ENCODE measurements at regions not wholly inside any gene's neighbourhood (a gene's known extent, or its start where the extent isn't known, plus 50 kb on each side); places are given as distances from the start of the nearest gene placed in this dataset.

- no peak for FAIRE-seq
These were observed 413.2 kb downstream of the FAT4 start for GRCh38 chr4:125727931-125728330.

GRCh38 chr4:125728568-125728967 lies 413.8 kb downstream of the FAT4 start:
- CTCF ChIA-PET: interaction anchor here (1.6 to 3.1 kb wide), 3 partner anchors 12 to 25 kb away, joined by 3 to 14 read pairs (median 6); no protein-coding TSS in a partner anchor
- POLR2A ChIA-PET: interaction anchor here (1.7 kb wide), 1 partner anchor 11 kb away, joined by 3 read pairs; no protein-coding TSS in a partner anchor
- H3K79me2 ChIP-seq (ENCODE audit: control insufficient read depth, insufficient read depth, low read length): no peaks in the 10 kb centered on the region
- no peaks in the 10 kb centered on the region for H4K20me1 ChIP-seq (replicated peaks; ENCODE audit: control insufficient read depth, extremely low read depth, insufficient read depth, low read length)
- peaks cover 13% of the 10 kb centered on the region for H3K4me1 ChIP-seq (ENCODE audit: control insufficient read depth, extremely low read depth, insufficient read depth, low read length)
- no peak overlapping the region for H3K9ac ChIP-seq (replicated peaks; ENCODE audit: extremely low read depth, insufficient read depth, low read length)
- intact Hi-C loops (cut with micrococcal nuclease) (loop anchor here (1.0 kb wide), 1 partner anchor 8 kb away; no protein-coding TSS in a partner anchor), dilution Hi-C loops (cut with MboI; ENCODE audit: extremely low pct_ligation_motif_present, low sequenced_read_pairs) (no loop called here)
- no peak overlapping the region for H3K27ac ChIP-seq (ENCODE audit: insufficient read depth, low read depth, low read length)
- H3K9me3 ChIP-seq (replicated peaks; ENCODE audit: control insufficient read depth, insufficient read depth, low read length): no peaks in the 10 kb centered on the region
- FAIRE-seq (peak; percentile 79), DNase-seq (ENCODE audit: low read depth, low spot score) (peak; percentile 78)
- no peaks in the 10 kb centered on the region for H3K36me3 ChIP-seq (ENCODE audit: control insufficient read depth in 2 of 2, extremely low read depth in 1 of 2, insufficient read depth in 2 of 2, low read length in 2 of 2)
- no peak for TF ChIP-seq EZH2 (IDR thresholded peaks at IDR 0.05; ENCODE audit: borderline replicate concordance, low read depth, low read length, severe bottlenecking)
- peak; percentile 87 for TF ChIP-seq FOS (IDR thresholded peaks at IDR 0.05; ENCODE audit: borderline replicate concordance, insufficient read depth, low read length)
- TF ChIP-seq JUN (IDR thresholded peaks at IDR 0.05; ENCODE audit: borderline replicate concordance, insufficient read depth, insufficient read length, low read depth): no peak
- TF ChIP-seq MYC (IDR thresholded peaks at IDR 0.05; ENCODE audit: low read depth, low read length): no peak
- peak; percentile 19 for TF ChIP-seq GATA2 (IDR thresholded peaks at IDR 0.05; ENCODE audit: insufficient read depth, insufficient read length, low read depth, low read length)
- no peaks in the 10 kb centered on the region for H3K9me1 ChIP-seq (replicated peaks; ENCODE audit: control insufficient read depth, extremely low read depth, insufficient read depth, low read length)
- H3K4me3 ChIP-seq (replicated peaks in 1 of 3; ENCODE audit: insufficient read depth in 1 of 3, low read depth in 1 of 3, low read length in 3 of 3): no peak overlapping the region
- BruUV-seq (replicated peaks): no TSS peak
- H3K27me3 ChIP-seq (ENCODE audit: control insufficient read depth in 2 of 2, insufficient read depth in 2 of 2, low read length in 2 of 2): no peaks in the 10 kb centered on the region
- peak overlapping the region; percentile 55 for H2AFZ ChIP-seq (ENCODE audit: low read depth, low read length)
- no peak overlapping the region for H3K4me2 ChIP-seq (ENCODE audit: insufficient read depth, low read length)

More at GRCh38 chr4:125727931-125728330, 413.2 kb downstream of the FAT4 start:
- ChIA-PET CTCF (interaction anchor here (1.6 to 3.1 kb wide), 3 partner anchors 12 to 25 kb away, joined by 3 to 14 read pairs (median 6); no protein-coding TSS in a partner anchor), POLR2A (no interaction called here)
- DNase-seq (ENCODE audit: low read depth, low spot score): peak; percentile 4
- H3K4me1 ChIP-seq (ENCODE audit: control insufficient read depth, extremely low read depth, insufficient read depth, low read length): peaks cover 13% of the 10 kb centered on the region
- peak overlapping the region; percentile 14 for H3K27ac ChIP-seq (ENCODE audit: insufficient read depth, low read depth, low read length)
- H4K20me1 ChIP-seq (replicated peaks; ENCODE audit: control insufficient read depth, extremely low read depth, insufficient read depth, low read length): no peaks in the 10 kb centered on the region
- no peak overlapping the region for H3K4me2 ChIP-seq (ENCODE audit: insufficient read depth, low read length)
- no TSS peak for BruUV-seq (replicated peaks)
- no peaks in the 10 kb centered on the region for H3K9me1 ChIP-seq (replicated peaks; ENCODE audit: control insufficient read depth, extremely low read depth, insufficient read depth, low read length)
- intact Hi-C loops (cut with micrococcal nuclease) (loop anchor here (1.0 kb wide), 1 partner anchor 8 kb away; no protein-coding TSS in a partner anchor), dilution Hi-C loops (cut with MboI; ENCODE audit: extremely low pct_ligation_motif_present, low sequenced_read_pairs) (no loop called here)
- no peaks in the 10 kb centered on the region for H3K79me2 ChIP-seq (ENCODE audit: control insufficient read depth, insufficient read depth, low read length)
- H2AFZ ChIP-seq (ENCODE audit: low read depth, low read length): peak overlapping the region; percentile 73
- H3K4me3 ChIP-seq (replicated peaks in 1 of 3; ENCODE audit: insufficient read depth in 1 of 3, low read depth in 1 of 3, low read length in 3 of 3): no peak overlapping the region
- H3K27me3 ChIP-seq (ENCODE audit: control insufficient read depth in 2 of 2, insufficient read depth in 2 of 2, low read length in 2 of 2): no peaks in the 10 kb centered on the region
- TF ChIP-seq MYC (IDR thresholded peaks at IDR 0.05; ENCODE audit: low read depth, low read length) (no peak), GATA2 (IDR thresholded peaks at IDR 0.05; ENCODE audit: insufficient read depth, insufficient read length, low read depth, low read length) (no peak), JUN (IDR thresholded peaks at IDR 0.05; ENCODE audit: borderline replicate concordance, insufficient read depth, insufficient read length, low read depth) (no peak), POLR2AphosphoS5 (IDR thresholded peaks at IDR 0.05; ENCODE audit: insufficient read depth, low read depth, low read length) (no peak), FOS (IDR thresholded peaks at IDR 0.05; ENCODE audit: borderline replicate concordance, insufficient read depth, low read length) (no peak)
- no peak overlapping the region for H3K9ac ChIP-seq (replicated peaks; ENCODE audit: extremely low read depth, insufficient read depth, low read length)
- H3K9me3 ChIP-seq (replicated peaks; ENCODE audit: control insufficient read depth, insufficient read depth, low read length): no peaks in the 10 kb centered on the region
- no peaks in the 10 kb centered on the region for H3K36me3 ChIP-seq (ENCODE audit: control insufficient read depth in 2 of 2, extremely low read depth in 1 of 2, insufficient read depth in 2 of 2, low read length in 2 of 2)
